ENCODE measurements at regions not wholly inside any gene's neighbourhood (a gene's known extent, or its start where the extent isn't known, plus 50 kb on each side); places are given as distances from the start of the nearest gene placed in this dataset.

DNA sequence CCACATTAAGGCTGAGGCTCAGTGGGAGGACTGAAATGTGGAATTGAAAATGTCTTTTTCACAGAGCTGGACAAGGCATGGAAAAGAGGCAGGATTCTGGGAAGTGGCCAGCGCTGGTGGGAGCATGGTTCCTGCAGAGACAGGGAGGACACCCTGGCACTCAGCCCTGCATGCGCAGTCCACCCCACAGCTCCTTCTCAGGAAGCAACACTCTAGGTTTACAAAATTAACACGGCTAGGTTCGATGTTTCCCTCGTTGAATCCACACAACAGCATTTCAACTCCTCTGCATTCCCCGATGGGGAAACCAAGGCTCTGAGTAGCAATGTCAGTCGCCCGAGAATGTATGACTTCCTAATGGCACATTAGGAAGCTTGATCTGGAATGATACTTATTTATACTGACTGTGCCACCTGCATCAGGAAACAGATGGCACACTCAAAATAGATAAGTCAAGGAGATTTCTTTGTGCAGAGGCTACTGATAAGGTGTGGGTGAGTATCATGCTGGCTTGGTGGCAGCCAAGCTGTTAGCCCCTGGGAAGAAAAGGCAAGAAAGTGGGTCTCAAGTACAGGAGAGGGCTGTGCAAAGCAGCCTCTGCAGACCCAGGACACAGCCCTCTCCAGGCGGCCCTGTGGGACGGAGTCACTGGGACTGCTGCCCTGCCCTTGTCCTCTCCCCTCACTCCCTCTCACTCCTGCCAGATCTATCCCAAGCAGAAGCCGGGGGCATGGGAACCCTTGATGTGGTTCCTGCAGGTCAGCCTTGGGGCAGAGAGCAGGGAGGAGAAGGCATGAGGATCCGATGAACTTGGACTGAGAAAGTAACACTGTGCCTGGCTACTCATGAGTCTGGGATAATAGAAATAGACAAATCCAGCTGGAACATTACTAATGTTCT is 158.4 kb upstream of the FHL2 start:
- Histone ChIP-seq H3K27me3 (peaks cover 3% of the 10 kb centered on the region), H3K27ac (no peak overlapping the region), H3K36me3 (no peaks in the 10 kb centered on the region), H3K9me3 (no peaks in the 10 kb centered on the region), H3K4me3 (no peak overlapping the region), H3K4me1 (peaks cover 18% of the 10 kb centered on the region)
- DNase-seq (ENCODE audit: low spot score in 2 of 2): peak in 1 of 2 donors; percentile 71
- WGBS: 35% methylated on average over 12 of the region's 12 CpGs
- TF ChIP-seq POLR2A (IDR thresholded peaks at IDR 0.05) (no peak), POLR2AphosphoS5 (IDR thresholded peaks at IDR 0.05) (no peak), EP300 (IDR thresholded peaks at IDR 0.05) (no peak)
- TF ChIP-seq, protein P1, sequence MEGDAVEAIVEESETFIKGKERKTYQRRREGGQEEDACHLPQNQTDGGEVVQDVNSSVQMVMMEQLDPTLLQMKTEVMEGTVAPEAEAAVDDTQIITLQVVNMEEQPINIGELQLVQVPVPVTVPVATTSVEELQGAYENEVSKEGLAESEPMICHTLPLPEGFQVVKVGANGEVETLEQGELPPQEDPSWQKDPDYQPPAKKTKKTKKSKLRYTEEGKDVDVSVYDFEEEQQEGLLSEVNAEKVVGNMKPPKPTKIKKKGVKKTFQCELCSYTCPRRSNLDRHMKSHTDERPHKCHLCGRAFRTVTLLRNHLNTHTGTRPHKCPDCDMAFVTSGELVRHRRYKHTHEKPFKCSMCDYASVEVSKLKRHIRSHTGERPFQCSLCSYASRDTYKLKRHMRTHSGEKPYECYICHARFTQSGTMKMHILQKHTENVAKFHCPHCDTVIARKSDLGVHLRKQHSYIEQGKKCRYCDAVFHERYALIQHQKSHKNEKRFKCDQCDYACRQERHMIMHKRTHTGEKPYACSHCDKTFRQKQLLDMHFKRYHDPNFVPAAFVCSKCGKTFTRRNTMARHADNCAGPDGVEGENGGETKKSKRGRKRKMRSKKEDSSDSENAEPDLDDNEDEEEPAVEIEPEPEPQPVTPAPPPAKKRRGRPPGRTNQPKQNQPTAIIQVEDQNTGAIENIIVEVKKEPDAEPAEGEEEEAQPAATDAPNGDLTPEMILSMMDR (IDR thresholded peaks at IDR 0.05): no peak

DNA sequence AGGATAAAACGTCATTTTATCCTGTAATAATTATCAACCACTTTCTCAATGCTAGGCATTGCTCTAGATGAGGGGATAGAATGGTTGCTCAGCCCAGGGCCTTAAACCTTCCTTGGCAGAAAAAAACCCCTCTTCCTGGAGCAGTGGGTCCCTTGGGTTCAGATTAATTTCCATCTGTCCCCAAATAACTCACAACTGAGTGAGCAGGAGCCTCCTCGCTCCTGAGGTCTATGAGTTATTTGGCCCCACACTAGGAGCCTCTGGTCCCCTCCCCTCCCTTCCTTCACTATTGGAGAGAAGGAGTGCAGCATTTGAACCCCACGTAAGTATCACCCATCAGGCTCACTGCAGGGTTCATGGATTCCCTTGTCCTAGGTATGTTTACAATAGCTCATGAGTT is 157.5 kb upstream of the FHL2 start:
- Histone ChIP-seq H3K4me3 (no peak overlapping the region), H3K27ac (no peak overlapping the region), H3K27me3 (peaks cover 3% of the 10 kb centered on the region), H3K9me3 (no peaks in the 10 kb centered on the region), H3K4me1 (peaks cover 18% of the 10 kb centered on the region), H3K36me3 (no peaks in the 10 kb centered on the region)
- TF ChIP-seq POLR2AphosphoS5 (IDR thresholded peaks at IDR 0.05) (no peak), POLR2A (IDR thresholded peaks at IDR 0.05) (no peak), EP300 (IDR thresholded peaks at IDR 0.05) (no peak)
- TF ChIP-seq, protein P1 (IDR thresholded peaks at IDR 0.05): no peak
- DNase-seq (ENCODE audit: low spot score in 2 of 2): peak in 1 of 2 donors; percentile 11
- 58% methylated on average over 3 of the region's 3 CpGs for WGBS

DNA sequence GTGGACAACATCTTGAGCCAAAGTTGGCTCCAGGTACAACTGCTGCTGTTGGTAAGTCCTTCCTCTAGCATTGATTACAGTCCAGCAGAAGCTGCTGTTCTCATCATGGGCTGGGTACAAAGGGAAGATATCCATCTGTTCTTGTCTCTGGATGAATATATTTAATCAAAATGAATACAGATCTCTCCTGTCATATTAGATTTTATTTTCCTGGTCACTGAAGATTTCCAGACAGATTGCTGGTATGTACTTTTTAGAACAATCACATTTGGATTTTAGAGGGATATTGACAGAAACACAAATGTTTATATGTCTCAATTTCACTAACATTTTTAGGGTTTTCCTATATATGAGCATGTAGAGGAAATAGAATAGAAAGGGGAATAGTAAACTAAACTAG is 155.4 kb upstream of the FHL2 start:
- Histone ChIP-seq H3K27ac (no peak overlapping the region), H3K27me3 (peaks cover 3% of the 10 kb centered on the region), H3K4me1 (peaks cover 18% of the 10 kb centered on the region), H3K36me3 (no peaks in the 10 kb centered on the region), H3K4me3 (no peak overlapping the region), H3K9me3 (no peaks in the 10 kb centered on the region)
- no peak for DNase-seq (ENCODE audit: low spot score in 2 of 2)
- TF ChIP-seq, protein P1 (IDR thresholded peaks at IDR 0.05): no peak
- TF ChIP-seq POLR2AphosphoS5 (IDR thresholded peaks at IDR 0.05): no peak
- TF ChIP-seq EP300 (IDR thresholded peaks at IDR 0.05): no peak
- TF ChIP-seq POLR2A (IDR thresholded peaks at IDR 0.05): no peak

DNA sequence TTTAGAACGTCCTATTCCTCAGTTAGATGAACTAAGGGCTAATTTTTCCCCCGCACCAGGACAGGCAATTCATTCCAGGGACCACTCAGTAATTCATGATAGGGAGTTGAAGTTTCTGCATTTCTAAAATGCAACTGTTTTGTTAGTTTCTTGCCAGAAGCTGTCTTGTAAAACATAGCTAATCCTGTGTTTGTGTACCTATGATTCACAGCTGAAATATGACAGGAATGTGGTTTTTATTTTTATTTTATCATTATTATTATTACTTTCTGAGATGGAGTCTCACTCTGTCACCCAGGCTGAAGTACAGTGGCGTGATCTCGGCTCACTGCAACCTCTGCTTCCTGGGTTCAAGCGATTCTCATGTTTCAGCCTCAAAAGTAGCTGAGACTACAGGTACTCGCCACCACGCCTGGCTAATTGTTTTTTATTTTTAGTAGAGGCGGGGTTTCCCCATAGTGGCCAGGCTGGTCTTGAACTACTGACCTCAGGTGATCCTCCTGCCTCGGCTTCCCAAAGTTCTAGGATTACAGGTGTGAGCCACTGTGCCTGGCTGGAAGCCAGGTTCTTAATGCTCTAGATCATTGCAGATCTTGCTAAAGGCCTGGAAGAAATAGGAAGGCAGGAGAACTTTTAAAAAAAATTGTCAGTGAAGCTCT is 154.8 kb upstream of the FHL2 start:
- H3K27ac ChIP-seq: no peak overlapping the region
- H3K36me3 ChIP-seq: no peaks in the 10 kb centered on the region
- peaks cover 18% of the 10 kb centered on the region for H3K4me1 ChIP-seq
- TF ChIP-seq, protein P1 (IDR thresholded peaks at IDR 0.05): no peak
- TF ChIP-seq EP300 (IDR thresholded peaks at IDR 0.05): no peak
- no peak for TF ChIP-seq POLR2A (IDR thresholded peaks at IDR 0.05)
- TF ChIP-seq POLR2AphosphoS5 (IDR thresholded peaks at IDR 0.05): no peak
- H3K4me3 ChIP-seq: no peak overlapping the region
- peaks cover 3% of the 10 kb centered on the region for H3K27me3 ChIP-seq
- WGBS: 51% methylated on average over 9 of the region's 9 CpGs
- H3K9me3 ChIP-seq: no peaks in the 10 kb centered on the region
- peak in 1 of 2 donors; percentile 21 for DNase-seq (ENCODE audit: low spot score in 2 of 2)

DNA sequence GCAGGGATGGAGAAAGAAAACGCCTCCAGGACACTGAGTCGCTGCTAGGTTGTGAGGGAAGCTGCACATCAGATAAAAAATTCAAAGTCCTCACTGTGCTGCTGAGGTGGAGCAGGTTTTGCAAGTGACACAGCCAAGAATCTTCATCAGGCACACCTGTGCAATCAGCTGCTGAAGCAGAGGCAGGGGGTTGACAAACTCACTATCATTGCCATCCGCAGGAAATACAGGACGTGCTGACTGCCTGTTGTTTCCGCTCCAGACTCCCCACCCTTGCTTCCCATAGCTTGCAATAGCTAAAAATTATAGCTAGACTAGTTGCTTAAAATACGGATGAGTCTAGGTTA is 147.8 kb upstream of the FHL2 start:
- Histone ChIP-seq H3K27ac (no peak overlapping the region), H3K27me3 (no peaks in the 10 kb centered on the region), H3K4me1 (peaks cover 8% of the 10 kb centered on the region), H3K9me3 (no peaks in the 10 kb centered on the region), H3K4me3 (no peak overlapping the region), H3K36me3 (no peaks in the 10 kb centered on the region)
- peak in 1 of 2 donors; percentile 16 for DNase-seq (ENCODE audit: low spot score in 2 of 2)
- TF ChIP-seq POLR2AphosphoS5 (IDR thresholded peaks at IDR 0.05): no peak
- TF ChIP-seq EP300 (IDR thresholded peaks at IDR 0.05): no peak
- no peak for TF ChIP-seq POLR2A (IDR thresholded peaks at IDR 0.05)
- TF ChIP-seq, protein P1 (IDR thresholded peaks at IDR 0.05): no peak
- 45% methylated on average over 6 of the region's 6 CpGs for WGBS
